ENCODE measurements at regions not wholly inside any gene's neighbourhood (a gene's known extent, or its start where the extent isn't known, plus 50 kb on each side); places are given as distances from the start of the nearest gene placed in this dataset.

DNA sequence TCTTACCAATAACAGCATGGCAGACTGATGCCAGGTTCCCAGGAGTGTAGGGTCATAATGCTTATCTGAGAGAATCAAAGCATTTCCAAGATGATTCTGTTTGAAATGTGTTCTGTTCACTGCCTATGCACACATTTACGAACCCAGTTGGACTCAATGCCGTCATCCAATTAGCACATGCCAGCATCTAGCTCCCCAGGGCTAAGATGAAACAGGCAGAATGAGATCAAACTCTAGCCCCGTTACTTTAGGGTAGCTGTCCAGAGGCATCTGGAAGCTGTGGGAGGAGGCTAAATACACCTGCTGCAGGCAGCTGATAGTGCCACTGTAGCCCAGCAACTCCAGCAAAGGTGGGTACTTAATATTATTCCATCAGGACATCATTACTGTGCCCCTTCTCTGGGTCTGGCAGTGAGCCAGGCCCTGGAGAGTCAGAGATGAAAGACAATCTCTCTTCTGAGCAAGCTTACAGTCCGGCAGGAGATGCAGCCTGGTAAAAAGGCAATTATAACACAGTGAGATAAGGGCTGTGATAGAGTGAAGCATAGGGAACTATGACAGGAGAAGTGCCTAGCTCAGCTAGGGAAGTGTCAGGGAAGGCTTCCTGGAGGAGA lies 156.4 kb upstream of the PPP2R3A start:
- no peak overlapping the region for H3K4me3 ChIP-seq (ENCODE audit: low read depth, low read length)
- TF ChIP-seq CTCF (conservative IDR thresholded peaks at IDR 0.05; ENCODE audit: low read depth, low read length): no peak
- DNase-seq (ENCODE audit: low read depth): no peak

DNA sequence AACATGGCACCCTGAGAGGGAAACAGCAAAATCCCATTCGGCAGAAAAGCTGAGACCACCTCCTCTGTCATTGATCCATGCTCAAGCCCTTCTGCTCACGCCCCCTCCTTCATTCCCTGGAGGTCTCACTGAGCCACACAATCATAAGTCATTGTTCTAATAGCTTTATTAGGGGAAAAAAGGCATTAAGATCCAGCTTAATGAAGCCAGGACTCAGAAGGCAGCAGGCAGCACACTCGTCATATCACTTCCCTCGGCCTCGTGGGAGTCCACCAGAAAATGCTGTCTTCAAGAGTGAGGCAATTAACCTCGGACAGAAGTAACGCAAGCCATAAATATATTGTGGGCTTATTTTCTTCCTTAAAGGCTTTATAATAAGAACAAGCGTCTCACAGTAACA lies 153.9 kb upstream of the PPP2R3A start:
- no peak for TF ChIP-seq CTCF (conservative IDR thresholded peaks at IDR 0.05; ENCODE audit: low read depth, low read length)
- no peak for DNase-seq (ENCODE audit: low read depth)
- no peak overlapping the region for H3K4me3 ChIP-seq (ENCODE audit: low read depth, low read length)

DNA sequence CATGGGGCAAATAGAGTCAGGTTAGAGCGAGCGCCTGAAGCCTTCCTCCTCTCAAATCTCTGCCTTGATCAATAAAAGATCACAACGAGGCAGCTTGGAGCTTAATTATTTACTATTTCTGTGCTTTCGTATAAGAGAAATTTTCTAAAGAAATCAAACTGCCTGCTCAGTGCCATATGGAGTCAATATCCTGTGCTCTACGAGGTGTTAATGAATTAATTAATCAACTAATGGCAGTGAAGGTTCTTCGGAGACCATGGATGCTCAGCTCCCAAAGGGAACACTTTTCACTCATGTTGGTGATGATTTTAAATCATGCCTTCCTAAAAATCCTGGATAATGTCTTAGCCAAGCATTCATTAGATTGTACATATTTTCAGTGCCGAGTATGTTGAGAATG lies 153.5 kb upstream of the PPP2R3A start:
- H3K4me3 ChIP-seq (ENCODE audit: low read depth, low read length): no peak overlapping the region
- TF ChIP-seq CTCF (conservative IDR thresholded peaks at IDR 0.05; ENCODE audit: low read depth, low read length): no peak
- no peak for DNase-seq (ENCODE audit: low read depth)

- TF ChIP-seq CTCF (conservative IDR thresholded peaks at IDR 0.05; ENCODE audit: low read depth, low read length): no peak
- DNase-seq (ENCODE audit: low read depth): no peak
Measured at GRCh38 chr3:135834465-135834864, 131.1 kb upstream of the PPP2R3A start.

DNA sequence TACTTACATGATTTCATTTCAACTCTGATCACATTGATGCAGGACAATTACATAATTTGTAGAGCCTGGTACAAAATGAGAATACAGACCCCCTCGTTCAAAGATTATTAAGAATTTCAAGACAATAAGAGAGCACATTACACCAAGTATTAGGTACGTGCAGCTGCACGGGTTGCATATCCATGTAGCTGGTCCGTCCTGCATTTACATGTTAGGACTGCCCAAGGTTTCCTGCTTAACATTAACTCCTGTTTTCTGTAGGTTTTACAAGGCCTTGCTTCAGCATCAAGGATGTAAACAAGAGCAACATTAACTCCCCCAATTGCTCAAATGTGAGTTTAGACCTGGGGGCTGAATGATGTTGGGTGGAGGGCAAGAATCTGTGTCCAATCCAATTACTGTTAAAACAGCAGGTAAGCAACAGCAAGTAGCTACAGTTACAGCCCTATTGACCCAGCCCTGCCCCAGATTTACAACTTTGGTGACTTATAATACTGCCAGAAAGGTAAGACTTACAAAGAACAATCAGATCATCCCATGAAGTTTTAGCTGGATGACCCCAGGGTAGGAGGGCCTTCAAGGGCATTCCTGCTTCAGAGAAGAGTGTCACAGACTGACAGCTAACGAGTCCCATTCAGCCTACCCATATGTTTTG lies 127.4 kb upstream of the PPP2R3A start:
- no peak for TF ChIP-seq CTCF (conservative IDR thresholded peaks at IDR 0.05; ENCODE audit: low read depth, low read length)
- DNase-seq (ENCODE audit: low read depth): no peak
- no peak overlapping the region for H3K4me3 ChIP-seq (ENCODE audit: low read depth, low read length)

More at GRCh38 chr3:135834465-135834864, 131.1 kb upstream of the PPP2R3A start:
- H3K4me3 ChIP-seq (ENCODE audit: low read depth, low read length): no peak overlapping the region

DNA sequence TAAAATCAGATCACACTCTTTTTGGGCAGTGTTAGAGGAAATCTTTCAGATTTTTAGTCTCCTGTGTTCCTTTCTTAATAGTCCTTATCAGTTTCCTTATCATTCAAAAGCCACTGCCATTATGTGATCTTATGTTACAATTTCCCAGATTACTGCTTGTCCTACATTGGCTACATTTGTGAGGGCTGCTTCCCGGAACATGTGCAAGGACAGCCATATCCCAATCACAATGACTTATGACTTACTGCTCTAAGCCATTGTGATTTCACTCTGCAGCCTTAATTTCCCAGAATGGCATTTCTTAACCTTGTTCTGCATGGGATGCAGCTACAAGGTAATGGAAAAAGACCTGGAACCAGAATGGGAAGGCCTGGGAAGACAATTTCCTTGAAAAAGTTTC lies 125.1 kb upstream of the PPP2R3A start:
- DNase-seq (ENCODE audit: low read depth): no peak
- TF ChIP-seq CTCF (conservative IDR thresholded peaks at IDR 0.05; ENCODE audit: low read depth, low read length): no peak
- H3K4me3 ChIP-seq (ENCODE audit: low read depth, low read length): no peak overlapping the region

GRCh38 chr3:135844386-135844785 lies 121.1 kb upstream of the PPP2R3A start:
- no peak for DNase-seq (ENCODE audit: low read depth)
- H3K4me3 ChIP-seq (ENCODE audit: low read depth, low read length): no peak overlapping the region
- TF ChIP-seq CTCF (conservative IDR thresholded peaks at IDR 0.05; ENCODE audit: low read depth, low read length): no peak
